K562 (cell line): ENCODE measurements at regions not wholly inside any gene's neighbourhood (a gene's known extent, or its start where the extent isn't known, plus 50 kb on each side); places are given as distances from the start of the nearest gene placed in this dataset.

ENCODE experiments used
- AFF4 ChIP-seq: sonication (generic); formaldehyde crosslinking; IDR thresholded peaks from 2 replicates; pipeline ENCODE4 v1.8.0; 2023; ENCODE audit warnings: mild to moderate bottlenecking, missing genetic modification reagents
- NEUROD1 ChIP-seq: fragments of 150-350 bp; IDR thresholded peaks from 2 replicates; pipeline ENCODE4 v1.6.1; 2014; ENCODE audit warnings: borderline replicate concordance, low read length, low read depth; ENCODE audit not compliant: partially characterized antibody
- NFRKB ChIP-seq: fragments of 450-650 bp; IDR thresholded peaks from 2 replicates; pipeline ENCODE4 v1.6.1; 2016; ENCODE audit warnings: low read depth
- TF ChIP-seq, protein P1 (sequence below): fragments of 450-650 bp; IDR thresholded peaks from 2 replicates; pipeline ENCODE4 v1.6.1; 2016; ENCODE audit warnings: mild to moderate bottlenecking, moderate library complexity

- TF ChIP-seq, protein P1, sequence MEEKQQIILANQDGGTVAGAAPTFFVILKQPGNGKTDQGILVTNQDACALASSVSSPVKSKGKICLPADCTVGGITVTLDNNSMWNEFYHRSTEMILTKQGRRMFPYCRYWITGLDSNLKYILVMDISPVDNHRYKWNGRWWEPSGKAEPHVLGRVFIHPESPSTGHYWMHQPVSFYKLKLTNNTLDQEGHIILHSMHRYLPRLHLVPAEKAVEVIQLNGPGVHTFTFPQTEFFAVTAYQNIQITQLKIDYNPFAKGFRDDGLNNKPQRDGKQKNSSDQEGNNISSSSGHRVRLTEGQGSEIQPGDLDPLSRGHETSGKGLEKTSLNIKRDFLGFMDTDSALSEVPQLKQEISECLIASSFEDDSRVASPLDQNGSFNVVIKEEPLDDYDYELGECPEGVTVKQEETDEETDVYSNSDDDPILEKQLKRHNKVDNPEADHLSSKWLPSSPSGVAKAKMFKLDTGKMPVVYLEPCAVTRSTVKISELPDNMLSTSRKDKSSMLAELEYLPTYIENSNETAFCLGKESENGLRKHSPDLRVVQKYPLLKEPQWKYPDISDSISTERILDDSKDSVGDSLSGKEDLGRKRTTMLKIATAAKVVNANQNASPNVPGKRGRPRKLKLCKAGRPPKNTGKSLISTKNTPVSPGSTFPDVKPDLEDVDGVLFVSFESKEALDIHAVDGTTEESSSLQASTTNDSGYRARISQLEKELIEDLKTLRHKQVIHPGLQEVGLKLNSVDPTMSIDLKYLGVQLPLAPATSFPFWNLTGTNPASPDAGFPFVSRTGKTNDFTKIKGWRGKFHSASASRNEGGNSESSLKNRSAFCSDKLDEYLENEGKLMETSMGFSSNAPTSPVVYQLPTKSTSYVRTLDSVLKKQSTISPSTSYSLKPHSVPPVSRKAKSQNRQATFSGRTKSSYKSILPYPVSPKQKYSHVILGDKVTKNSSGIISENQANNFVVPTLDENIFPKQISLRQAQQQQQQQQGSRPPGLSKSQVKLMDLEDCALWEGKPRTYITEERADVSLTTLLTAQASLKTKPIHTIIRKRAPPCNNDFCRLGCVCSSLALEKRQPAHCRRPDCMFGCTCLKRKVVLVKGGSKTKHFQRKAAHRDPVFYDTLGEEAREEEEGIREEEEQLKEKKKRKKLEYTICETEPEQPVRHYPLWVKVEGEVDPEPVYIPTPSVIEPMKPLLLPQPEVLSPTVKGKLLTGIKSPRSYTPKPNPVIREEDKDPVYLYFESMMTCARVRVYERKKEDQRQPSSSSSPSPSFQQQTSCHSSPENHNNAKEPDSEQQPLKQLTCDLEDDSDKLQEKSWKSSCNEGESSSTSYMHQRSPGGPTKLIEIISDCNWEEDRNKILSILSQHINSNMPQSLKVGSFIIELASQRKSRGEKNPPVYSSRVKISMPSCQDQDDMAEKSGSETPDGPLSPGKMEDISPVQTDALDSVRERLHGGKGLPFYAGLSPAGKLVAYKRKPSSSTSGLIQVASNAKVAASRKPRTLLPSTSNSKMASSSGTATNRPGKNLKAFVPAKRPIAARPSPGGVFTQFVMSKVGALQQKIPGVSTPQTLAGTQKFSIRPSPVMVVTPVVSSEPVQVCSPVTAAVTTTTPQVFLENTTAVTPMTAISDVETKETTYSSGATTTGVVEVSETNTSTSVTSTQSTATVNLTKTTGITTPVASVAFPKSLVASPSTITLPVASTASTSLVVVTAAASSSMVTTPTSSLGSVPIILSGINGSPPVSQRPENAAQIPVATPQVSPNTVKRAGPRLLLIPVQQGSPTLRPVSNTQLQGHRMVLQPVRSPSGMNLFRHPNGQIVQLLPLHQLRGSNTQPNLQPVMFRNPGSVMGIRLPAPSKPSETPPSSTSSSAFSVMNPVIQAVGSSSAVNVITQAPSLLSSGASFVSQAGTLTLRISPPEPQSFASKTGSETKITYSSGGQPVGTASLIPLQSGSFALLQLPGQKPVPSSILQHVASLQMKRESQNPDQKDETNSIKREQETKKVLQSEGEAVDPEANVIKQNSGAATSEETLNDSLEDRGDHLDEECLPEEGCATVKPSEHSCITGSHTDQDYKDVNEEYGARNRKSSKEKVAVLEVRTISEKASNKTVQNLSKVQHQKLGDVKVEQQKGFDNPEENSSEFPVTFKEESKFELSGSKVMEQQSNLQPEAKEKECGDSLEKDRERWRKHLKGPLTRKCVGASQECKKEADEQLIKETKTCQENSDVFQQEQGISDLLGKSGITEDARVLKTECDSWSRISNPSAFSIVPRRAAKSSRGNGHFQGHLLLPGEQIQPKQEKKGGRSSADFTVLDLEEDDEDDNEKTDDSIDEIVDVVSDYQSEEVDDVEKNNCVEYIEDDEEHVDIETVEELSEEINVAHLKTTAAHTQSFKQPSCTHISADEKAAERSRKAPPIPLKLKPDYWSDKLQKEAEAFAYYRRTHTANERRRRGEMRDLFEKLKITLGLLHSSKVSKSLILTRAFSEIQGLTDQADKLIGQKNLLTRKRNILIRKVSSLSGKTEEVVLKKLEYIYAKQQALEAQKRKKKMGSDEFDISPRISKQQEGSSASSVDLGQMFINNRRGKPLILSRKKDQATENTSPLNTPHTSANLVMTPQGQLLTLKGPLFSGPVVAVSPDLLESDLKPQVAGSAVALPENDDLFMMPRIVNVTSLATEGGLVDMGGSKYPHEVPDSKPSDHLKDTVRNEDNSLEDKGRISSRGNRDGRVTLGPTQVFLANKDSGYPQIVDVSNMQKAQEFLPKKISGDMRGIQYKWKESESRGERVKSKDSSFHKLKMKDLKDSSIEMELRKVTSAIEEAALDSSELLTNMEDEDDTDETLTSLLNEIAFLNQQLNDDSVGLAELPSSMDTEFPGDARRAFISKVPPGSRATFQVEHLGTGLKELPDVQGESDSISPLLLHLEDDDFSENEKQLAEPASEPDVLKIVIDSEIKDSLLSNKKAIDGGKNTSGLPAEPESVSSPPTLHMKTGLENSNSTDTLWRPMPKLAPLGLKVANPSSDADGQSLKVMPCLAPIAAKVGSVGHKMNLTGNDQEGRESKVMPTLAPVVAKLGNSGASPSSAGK, result no peak
- TF ChIP-seq NFRKB (no peak), NEUROD1 (no peak), AFF4 (no peak)
Measured at GRCh38 chr4:181982856-181983255, 260.3 kb upstream of the TENM3 start (continued).
